ENCODE measurements at regions not wholly inside any gene's neighbourhood (a gene's known extent, or its start where the extent isn't known, plus 50 kb on each side); places are given as distances from the start of the nearest gene placed in this dataset.
"Not testable (repeated sequence)": the region's sequence is repeated elsewhere in the genome, so short reads cannot be mapped to it uniquely, and the experiment has no call there.

DNA sequence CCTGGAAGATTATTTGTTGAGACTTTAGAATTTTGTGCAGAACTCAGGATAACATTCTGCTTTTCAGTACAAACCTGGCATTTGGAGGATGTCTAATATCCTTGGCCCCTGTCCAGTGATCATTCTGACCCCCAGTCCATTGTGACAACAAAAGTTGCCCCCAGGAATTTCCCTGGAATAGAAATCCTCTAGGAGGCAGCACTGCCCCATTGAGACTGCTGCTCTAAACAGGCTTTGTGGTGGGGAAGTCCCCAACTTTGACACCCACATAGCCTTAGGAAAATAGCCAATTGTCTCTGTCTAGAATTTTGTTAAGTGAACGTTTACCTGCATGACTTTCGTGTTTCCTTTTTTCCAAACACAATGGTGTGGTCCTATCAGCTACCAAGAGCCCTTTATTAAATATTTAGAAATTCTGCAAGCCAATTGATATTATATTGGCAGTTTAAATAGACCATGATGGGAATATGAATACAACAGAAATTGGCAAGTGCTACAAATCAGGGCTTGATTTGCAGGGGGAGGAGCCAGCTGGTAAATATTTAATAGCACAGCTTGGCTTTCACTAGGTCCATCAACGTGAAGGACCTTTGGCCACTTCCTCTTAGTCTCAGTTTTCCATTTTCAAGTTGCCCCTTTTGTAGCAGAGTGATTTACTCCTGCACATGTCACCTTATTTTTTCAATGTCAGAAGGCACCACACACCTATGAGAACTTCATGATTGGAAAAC is 451.7 kb downstream of the EFNB2 start:
- DNase-seq = peak; percentile 75
- Histone ChIP-seq H3K9ac (ENCODE audit: extremely low read depth, low read length, poor library complexity, severe bottlenecking) (no peak overlapping the region), H3K27ac (ENCODE audit: low read depth, low read length) (no peak overlapping the region), H3K4me3 (ENCODE audit: low read length) (no peak overlapping the region), H3K9me3 (ENCODE audit: control insufficient read depth, low read length) (peaks cover 9% of the 10 kb centered on the region), H3K27me3 (ENCODE audit: control insufficient read depth, insufficient read depth, low read length, poor library complexity, severe bottlenecking) (no peaks in the 10 kb centered on the region), H3K36me3 (ENCODE audit: control insufficient read depth, insufficient read depth, low read length) (no peaks in the 10 kb centered on the region), H3K4me1 (ENCODE audit: control insufficient read depth, insufficient read depth, low read length) (no peaks in the 10 kb centered on the region)
- 46 to 61% methylated on average over 3 of the region's 3 CpGs for WGBS, 2 experiments (ENCODE audit: insufficient coverage in 1 of 2, insufficient read length in 1 of 2)
- Mint-ChIP-seq H3K36me3 (ENCODE audit: low read depth) (peaks cover 4% of the 10 kb centered on the region), H3K4me3 (no peak overlapping the region), H3K9me3 (peaks cover 9% of the 10 kb centered on the region), H3K27me3 (ENCODE audit: insufficient read depth) (peaks cover 23% of the 10 kb centered on the region), H3K4me1 (peaks cover 4% of the 10 kb centered on the region), H3K27ac (no peak overlapping the region)
- TF ChIP-seq, protein P1, sequence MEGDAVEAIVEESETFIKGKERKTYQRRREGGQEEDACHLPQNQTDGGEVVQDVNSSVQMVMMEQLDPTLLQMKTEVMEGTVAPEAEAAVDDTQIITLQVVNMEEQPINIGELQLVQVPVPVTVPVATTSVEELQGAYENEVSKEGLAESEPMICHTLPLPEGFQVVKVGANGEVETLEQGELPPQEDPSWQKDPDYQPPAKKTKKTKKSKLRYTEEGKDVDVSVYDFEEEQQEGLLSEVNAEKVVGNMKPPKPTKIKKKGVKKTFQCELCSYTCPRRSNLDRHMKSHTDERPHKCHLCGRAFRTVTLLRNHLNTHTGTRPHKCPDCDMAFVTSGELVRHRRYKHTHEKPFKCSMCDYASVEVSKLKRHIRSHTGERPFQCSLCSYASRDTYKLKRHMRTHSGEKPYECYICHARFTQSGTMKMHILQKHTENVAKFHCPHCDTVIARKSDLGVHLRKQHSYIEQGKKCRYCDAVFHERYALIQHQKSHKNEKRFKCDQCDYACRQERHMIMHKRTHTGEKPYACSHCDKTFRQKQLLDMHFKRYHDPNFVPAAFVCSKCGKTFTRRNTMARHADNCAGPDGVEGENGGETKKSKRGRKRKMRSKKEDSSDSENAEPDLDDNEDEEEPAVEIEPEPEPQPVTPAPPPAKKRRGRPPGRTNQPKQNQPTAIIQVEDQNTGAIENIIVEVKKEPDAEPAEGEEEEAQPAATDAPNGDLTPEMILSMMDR (conservative IDR thresholded peaks at IDR 0.05) = peak; percentile 85

DNA sequence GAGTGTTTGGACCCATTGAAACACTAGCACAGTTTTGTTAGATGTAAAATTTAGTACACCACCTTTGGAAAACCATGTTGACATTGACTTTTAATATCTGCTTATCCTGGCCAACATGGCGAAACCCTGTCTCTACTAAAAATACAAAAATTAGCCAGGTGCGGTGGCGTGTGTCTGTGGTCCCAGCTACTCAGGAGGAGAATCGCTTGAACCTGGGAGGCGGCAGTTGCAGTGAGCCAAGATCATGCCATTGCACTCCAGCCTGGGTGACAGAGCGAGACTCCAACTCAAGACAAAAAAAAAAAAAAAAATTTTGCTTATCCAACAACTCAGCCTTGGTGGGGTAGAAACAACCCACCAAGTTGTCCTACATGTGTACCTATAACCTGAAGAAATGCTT is 454.2 kb downstream of the EFNB2 start:
- H3K36me3 ChIP-seq (ENCODE audit: control insufficient read depth, insufficient read depth, low read length); H3K9me3 Mint-ChIP-seq; H3K4me1 ChIP-seq (ENCODE audit: control insufficient read depth, insufficient read depth, low read length); H3K27me3 ChIP-seq (ENCODE audit: control insufficient read depth, insufficient read depth, low read length, poor library complexity, severe bottlenecking); H3K27ac Mint-ChIP-seq; DNase-seq; H3K9ac ChIP-seq (ENCODE audit: extremely low read depth, low read length, poor library complexity, severe bottlenecking); H3K4me3 ChIP-seq (ENCODE audit: low read length); H3K4me3 Mint-ChIP-seq; H3K27ac ChIP-seq (ENCODE audit: low read depth, low read length); H3K36me3 Mint-ChIP-seq (ENCODE audit: low read depth); H3K9me3 ChIP-seq (ENCODE audit: control insufficient read depth, low read length): not testable (repeated sequence)
- Mint-ChIP-seq H3K4me1 (peaks cover 15% of the 10 kb centered on the region), H3K27me3 (ENCODE audit: insufficient read depth) (peaks cover 36% of the 10 kb centered on the region)
- 85 to 95% methylated on average over 3 to 6 of the region's 6 CpGs for WGBS, 2 experiments (ENCODE audit: insufficient coverage in 1 of 2, insufficient read length in 1 of 2)

DNA sequence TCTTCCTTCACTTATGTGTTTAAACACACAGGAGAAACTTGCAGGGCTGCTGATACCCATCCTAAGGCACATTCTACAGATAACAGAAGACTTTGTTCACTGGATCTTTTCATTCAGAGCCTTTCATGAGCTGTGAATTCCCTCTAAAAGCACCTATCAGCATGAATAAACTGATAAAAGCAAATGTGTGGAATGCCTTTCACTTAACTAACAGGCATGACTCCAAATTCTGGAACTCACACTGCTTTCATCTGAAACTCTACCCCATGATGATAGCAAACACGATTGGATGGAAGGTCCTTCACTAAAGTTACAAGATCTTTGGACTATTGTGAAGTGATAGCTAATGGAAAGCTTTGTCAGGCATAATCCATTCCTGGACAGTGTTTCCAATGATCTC is 457.3 kb downstream of the EFNB2 start:
- peaks cover 4% of the 10 kb centered on the region for H3K36me3 Mint-ChIP-seq (ENCODE audit: low read depth)
- Histone ChIP-seq H3K4me3 (ENCODE audit: low read length) (no peak overlapping the region), H3K27me3 (ENCODE audit: control insufficient read depth, insufficient read depth, low read length, poor library complexity, severe bottlenecking) (peaks cover 33% of the 10 kb centered on the region), H3K9me3 (ENCODE audit: control insufficient read depth, low read length) (peaks cover 9% of the 10 kb centered on the region), H3K36me3 (ENCODE audit: control insufficient read depth, insufficient read depth, low read length) (no peaks in the 10 kb centered on the region), H3K27ac (ENCODE audit: low read depth, low read length) (peak overlapping the region; percentile 58), H3K9ac (ENCODE audit: extremely low read depth, low read length, poor library complexity, severe bottlenecking) (no peak overlapping the region), H3K4me1 (ENCODE audit: control insufficient read depth, insufficient read depth, low read length) (peaks cover 4% of the 10 kb centered on the region)
- H3K27me3 Mint-ChIP-seq (ENCODE audit: insufficient read depth) = peaks cover 63% of the 10 kb centered on the region
- peaks cover 11% of the 10 kb centered on the region for H3K4me1 Mint-ChIP-seq
- no peak overlapping the region for H3K27ac Mint-ChIP-seq
- peaks cover 9% of the 10 kb centered on the region for H3K9me3 Mint-ChIP-seq
- H3K4me3 Mint-ChIP-seq = no peak overlapping the region
- TF ChIP-seq, protein P1 (conservative IDR thresholded peaks at IDR 0.05) = no peak
- 38% methylated on average over 1 of the region's 1 CpG; no CpG with 5 or more reads in 1 of the 2 experiments for WGBS, 2 experiments (ENCODE audit: insufficient coverage in 1 of 2, insufficient read length in 1 of 2)
- DNase-seq = no peak

Measured in endodermal cell (in vitro differentiated cells).